DOHH2 (cell line): ENCODE measurements at regions not wholly inside any gene's neighbourhood (a gene's known extent, or its start where the extent isn't known, plus 50 kb on each side); places are given as distances from the start of the nearest gene placed in this dataset.

Experiments used
- EZH2phosphoT487 ChIP-seq: fragments of 200-600 bp; sonication (generic); IDR thresholded peaks from 2 replicates; pipeline ENCODE4 v1.6.1; 2017; ENCODE audit warnings: borderline replicate concordance, mild to moderate bottlenecking, antibody characterized with exemption, low read length, moderate library complexity, mixed read lengths
- TF ChIP-seq, protein P1 (sequence below): fragments of 200-600 bp; sonication (generic); IDR thresholded peaks from one replicate; pipeline ENCODE4 v1.5.1; 2014; ENCODE audit warnings: antibody characterized with exemption, mild to moderate bottlenecking, low read depth, low read length; ENCODE audit not compliant: poor library complexity, severe bottlenecking

GRCh38 chr1:190046231-190046630, 431.4 kb downstream of the BRINP3 start:
- TF ChIP-seq, protein P1, sequence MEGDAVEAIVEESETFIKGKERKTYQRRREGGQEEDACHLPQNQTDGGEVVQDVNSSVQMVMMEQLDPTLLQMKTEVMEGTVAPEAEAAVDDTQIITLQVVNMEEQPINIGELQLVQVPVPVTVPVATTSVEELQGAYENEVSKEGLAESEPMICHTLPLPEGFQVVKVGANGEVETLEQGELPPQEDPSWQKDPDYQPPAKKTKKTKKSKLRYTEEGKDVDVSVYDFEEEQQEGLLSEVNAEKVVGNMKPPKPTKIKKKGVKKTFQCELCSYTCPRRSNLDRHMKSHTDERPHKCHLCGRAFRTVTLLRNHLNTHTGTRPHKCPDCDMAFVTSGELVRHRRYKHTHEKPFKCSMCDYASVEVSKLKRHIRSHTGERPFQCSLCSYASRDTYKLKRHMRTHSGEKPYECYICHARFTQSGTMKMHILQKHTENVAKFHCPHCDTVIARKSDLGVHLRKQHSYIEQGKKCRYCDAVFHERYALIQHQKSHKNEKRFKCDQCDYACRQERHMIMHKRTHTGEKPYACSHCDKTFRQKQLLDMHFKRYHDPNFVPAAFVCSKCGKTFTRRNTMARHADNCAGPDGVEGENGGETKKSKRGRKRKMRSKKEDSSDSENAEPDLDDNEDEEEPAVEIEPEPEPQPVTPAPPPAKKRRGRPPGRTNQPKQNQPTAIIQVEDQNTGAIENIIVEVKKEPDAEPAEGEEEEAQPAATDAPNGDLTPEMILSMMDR: no peak
- no peak for TF ChIP-seq EZH2phosphoT487
